GM18868 (cell line): ENCODE measurements at regions not wholly inside any gene's neighbourhood (a gene's known extent, or its start where the extent isn't known, plus 50 kb on each side); places are given as distances from the start of the nearest gene placed in this dataset.
"Not testable (repeated sequence)": the region's sequence is repeated elsewhere in the genome, so short reads cannot be mapped to it uniquely, and the experiment has no call there.

Experiments
- ATAC-seq: cut with Tn5 transposase; IDR thresholded peaks from one replicate; pipeline ENCODE4 v1.9.1; 2021; ENCODE audit warnings: mild to moderate bottlenecking, moderate library complexity; ENCODE audit not compliant: unreplicated experiment

DNA sequence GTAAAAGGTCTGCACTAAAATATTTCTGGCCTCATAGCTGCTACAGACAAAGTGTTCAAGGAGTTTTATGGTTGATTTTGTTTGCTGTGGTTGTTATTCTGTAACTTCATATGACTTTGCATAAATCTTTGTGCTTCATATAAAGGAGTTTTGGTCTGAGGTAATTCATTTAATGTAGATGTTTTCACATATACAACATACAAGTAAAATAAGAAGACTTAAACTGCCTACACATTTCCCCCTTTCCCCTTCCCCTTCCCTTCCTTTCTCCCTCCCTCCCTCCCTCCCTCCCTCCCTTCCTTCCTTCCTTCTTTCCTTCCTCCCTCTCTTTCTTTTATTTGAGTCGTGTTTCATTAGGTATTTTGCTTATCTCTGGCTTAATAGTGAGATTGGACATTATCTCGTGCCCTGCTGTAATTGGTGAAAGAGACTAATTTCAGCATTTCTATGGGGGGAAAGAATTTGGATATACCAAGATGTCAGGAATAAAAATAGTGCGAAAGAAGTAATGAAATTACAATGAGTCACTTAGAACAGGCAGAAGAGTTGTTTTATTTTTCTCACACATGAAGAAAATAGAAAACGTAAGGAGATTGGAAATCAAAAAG is 144.9 kb upstream of the MAD2L1 start:
- no peak for ATAC-seq

DNA sequence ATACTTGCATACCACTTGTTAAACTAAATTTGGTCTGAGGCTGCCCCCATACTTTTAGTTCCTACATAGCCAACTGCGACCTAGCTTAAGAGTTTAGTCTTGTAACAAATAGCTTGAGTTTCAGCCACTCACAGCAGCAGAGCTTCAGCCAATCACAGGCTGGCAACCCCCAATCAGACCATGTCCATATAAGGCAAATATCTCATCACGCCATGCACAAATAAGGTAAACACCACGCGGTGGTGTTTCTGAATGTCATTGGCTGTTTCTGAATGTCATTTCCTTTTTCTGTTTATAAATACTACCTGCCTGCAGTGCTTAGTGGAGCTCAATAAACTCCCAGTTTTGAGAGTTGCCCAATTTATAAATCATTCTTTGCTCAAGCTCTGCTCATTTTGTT is 143.1 kb upstream of the MAD2L1 start:
- no peak for ATAC-seq

DNA sequence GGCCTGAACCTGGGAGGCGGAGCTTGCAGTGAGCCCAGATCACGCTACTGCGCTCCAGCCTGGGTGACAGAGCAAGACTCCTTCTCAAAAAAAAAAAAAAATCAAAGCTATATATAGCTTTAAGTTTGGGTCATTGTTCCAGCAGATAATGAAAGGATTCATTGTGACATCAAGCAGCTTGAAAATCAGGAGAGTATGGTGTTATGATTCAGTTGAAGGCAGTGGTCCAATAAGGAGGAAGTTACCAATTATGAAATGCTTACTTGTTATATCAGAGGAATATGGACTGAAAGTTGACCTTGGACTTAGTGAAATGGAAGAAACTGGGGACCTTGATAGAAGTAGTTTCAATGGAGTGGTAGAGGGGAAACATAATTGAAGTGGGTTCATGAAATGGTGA is 140.4 kb upstream of the MAD2L1 start:
- no peak for ATAC-seq

- no peak for ATAC-seq
These were observed 135.6 kb upstream of the MAD2L1 start for GRCh38 chr4:120202222-120202621.

DNA sequence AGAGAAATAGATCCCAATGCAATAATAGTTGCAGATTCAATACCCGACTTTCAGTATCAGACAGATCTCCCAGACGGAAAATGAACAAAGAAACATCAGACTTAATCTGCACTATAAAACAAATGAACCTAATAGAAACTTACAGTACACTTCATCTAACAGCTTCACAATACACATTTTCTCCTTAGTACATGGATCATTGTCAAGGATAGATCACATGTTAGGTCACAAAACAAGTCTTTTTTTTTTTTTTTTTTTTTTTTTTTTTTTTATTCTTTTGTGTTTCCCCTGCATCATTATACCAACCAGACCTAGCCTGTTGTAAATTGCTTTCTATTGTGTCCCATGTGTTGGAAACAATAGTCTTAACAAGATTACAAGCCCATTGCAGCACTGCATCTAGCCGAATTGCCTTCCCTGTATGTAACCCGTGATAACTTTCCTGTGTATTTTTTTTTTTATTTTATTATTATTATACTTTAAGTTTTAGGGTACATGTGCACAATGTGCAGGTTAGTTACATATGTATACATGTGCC is 134.0 kb upstream of the MAD2L1 start:
- not testable (repeated sequence) for ATAC-seq

GRCh38 chr4:120198411-120198810 is 131.8 kb upstream of the MAD2L1 start:
- ATAC-seq, result no peak

DNA sequence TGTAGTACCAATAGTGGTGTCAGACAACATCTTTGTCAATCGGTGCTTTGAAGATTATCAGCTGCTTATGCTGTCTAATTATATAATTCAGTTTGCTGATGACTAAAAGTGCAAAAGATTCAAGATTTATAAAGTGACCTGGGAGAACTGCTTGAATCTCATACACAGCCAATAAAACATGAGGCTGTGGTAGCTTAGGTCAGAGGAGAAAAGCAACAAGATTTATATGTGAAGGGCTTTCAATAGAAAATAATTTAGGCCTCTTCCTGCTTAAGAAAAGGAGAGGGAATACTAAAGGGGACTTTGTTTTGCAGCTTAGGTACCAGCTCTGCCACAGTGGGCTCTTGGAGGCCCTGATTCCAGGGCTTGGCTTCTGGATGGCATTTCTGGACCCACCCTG is 111.0 kb upstream of the MAD2L1 start:
- ATAC-seq, result no peak

DNA sequence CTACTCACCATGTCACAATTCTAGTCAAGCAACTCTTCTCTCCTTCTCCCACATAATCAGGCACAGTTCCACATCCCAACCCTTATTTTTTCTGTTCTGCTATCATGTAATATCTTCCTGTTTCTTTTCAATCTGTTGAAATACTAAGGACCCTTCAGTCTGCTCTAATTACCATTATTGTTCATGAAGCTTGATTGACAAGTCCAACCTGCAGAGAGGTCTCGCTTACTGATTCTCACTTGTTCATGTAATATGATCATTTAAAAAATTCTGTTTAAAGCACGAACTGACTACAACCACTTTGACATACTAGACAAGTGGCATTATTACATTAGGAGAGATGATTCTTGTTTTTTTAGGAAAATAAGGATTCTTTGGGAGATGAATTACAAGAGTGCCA is 108.6 kb upstream of the MAD2L1 start:
- no peak for ATAC-seq

GRCh38 chr4:120163895-120164294 is 97.2 kb upstream of the MAD2L1 start:
- no peak for ATAC-seq

DNA sequence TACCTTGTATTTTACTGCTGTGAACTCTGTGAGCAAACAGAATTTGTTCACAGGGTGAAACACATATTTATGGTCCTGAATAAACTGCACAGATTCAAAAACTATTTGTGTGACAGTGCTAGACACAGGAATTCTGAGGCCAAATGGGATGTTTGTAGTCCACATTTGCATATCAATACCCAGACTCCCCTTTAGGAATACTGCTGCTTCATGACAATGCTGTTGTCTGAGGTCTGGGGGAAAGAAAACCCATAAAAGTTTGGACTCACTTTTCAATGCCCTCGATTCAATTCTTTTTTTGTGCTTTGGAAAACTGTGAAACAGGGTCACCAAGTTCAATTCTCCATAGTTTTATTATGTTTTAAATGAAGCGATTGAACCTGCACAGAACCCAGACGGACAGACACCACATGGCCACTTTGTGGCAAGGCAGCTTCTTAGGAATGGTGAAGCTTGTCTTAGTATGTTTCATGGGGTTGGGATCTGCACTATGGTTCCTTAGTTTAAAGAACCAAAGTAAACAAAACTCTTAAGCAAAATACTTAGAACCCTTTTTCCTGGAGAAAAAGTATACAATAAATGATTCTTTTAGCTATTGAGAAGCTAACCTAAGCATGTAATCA is 92.3 kb upstream of the MAD2L1 start:
- no peak for ATAC-seq

DNA sequence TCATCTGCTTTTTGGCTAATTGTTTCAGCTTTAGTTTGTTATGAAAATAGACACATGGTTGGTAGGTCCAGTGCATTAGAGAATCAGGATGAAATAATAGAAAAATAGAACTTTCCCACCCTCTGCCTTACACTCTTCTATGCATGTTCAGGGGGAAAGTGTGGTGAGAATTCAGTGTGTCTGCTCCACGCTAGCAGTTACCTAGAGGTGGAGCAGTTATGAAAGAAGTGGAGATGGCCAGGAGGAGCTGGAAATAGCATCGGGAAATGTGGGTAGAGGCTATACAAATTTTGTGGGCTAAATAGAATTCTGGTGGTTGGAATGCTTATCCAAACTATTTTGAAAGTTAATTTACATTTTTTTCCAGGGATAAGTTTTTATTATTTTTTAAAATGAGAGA is 91.4 kb upstream of the MAD2L1 start:
- no peak for ATAC-seq

DNA sequence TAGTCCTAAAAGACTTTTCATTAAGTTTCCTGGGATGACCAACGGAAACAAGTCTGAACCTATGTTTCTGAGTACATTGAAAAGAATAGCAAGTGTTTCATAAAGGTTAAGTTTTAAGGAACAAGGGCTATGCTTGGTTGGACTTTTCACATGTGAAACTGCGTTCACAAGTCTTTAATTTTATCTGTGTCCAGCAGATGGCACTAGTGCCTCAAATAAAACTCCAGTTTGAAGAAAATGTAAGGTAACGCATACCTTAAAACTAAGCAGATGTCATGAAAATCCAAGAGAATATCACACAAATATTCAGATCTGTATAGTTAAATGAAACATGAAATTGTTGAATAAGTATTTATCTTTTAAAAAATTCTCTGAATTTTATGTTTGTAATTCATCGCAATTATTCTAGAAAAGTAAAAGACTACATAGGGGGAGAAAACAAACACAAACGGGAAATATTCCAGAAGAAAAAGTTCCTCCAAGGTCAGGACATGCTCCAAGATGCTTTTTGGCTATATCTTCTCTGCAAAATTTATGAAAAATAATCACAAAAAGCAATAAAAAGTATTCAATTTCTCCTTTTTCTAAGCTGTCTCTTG is 89.6 kb upstream of the MAD2L1 start:
- ATAC-seq, result peak; percentile 86

DNA sequence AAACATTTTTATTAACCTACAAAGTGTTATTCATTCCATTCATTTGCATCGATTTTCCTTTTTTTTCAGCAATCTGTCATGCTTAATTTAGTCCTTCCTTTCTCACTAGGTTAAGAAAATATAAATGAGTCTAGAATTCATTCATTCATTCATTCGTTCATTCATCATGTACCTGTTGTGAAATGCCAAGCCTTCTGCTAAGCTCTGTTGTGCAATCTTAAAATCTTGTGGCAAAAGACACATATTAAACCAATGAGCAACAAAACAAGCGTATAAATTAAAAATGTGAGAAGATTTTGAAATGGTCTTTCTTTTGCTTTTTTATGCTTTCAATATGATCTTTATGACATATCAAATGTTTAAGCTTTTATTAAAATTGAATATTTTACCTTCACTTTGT is 88.6 kb upstream of the MAD2L1 start:
- ATAC-seq, result no peak

DNA sequence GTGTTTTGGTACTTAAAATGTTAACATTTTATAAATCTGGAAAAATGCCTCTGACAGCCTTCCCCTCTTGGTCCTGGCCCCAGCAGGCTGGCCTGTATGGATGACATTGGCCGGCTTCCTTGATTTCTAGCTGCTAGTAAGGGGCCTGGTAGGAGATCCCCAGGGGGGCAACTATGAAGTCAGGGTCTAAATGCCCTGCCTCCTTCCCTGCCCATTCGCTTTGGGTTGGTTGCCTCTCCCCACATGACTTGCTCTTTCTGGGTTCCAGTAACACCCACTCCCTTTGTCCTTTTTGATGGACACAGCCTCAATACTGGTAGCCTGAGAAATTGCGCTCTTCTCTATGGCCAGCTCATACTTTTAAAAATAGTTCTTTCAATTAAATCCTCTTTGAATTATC is 78.0 kb upstream of the MAD2L1 start:
- ATAC-seq, result no peak

DNA sequence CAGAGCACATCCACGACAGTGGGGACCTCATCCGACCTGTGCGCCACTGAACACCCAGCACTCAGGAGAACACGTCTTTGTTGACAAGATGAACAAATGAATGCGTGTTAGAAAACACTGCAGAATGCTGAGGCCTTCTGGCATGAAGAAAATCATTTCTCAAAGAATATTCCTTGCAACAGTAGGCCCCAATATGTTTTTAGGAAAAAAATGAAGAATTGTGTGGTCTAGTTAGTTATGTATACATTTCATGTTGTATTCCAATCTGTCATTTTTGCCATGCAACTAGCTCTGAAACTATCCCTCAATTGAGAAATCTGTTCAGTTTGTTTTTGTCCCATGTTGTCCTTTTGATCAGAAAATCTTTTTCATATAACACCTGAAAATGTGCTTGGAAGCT is 77.4 kb upstream of the MAD2L1 start:
- ATAC-seq, result no peak

- no peak for ATAC-seq
These were observed 72.7 kb upstream of the MAD2L1 start for GRCh38 chr4:120139392-120139791.

DNA sequence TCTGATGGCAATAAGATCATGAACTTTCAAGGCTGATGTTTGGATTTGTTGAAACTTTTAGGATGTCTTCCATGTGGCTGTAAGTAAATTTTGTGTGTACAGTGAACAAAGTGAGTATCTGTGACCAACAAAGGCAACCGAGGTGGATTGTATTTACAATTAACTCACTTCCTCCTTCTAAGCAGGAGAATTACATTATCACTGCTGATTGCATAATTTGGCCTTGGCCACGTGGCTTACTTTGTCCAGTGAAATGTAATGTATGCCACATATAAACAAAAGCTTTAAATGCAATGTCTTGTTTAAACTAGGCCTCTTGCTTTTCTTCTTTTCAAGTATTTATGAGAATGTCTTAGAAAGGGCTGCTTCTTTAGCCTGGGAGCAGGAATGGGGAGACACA is 66.3 kb upstream of the MAD2L1 start:
- ATAC-seq, result no peak

GRCh38 chr4:120130786-120131185 is 64.1 kb upstream of the MAD2L1 start:
- ATAC-seq, result no peak
